Skeletal muscle satellite cell (primary cell): ENCODE measurements at regions not wholly inside any gene's neighbourhood (a gene's known extent, or its start where the extent isn't known, plus 50 kb on each side); places are given as distances from the start of the nearest gene placed in this dataset.
"Not testable (repeated sequence)": the region's sequence is repeated elsewhere in the genome, so short reads cannot be mapped to it uniquely, and the experiment has no call there.

Source experiments
- H3K27me3 ChIP-seq: 2 replicates; pipeline ENCODE4 v1.7.0; 2013; ENCODE audit warnings: low read length; ENCODE audit not compliant: control insufficient read depth, insufficient read depth
- H3K36me3 ChIP-seq: 2 replicates; pipeline ENCODE4 v1.7.0; 2013; ENCODE audit warnings: mild to moderate bottlenecking, control low read depth, low read length; ENCODE audit not compliant: insufficient read depth
- H3K4me1 ChIP-seq: 2 replicates; pipeline ENCODE4 v1.7.0; 2013; ENCODE audit warnings: low read length; ENCODE audit not compliant: control insufficient read depth, insufficient read depth
- H3K4me2 ChIP-seq: 2 replicates; pipeline ENCODE4 v1.7.0; 2013; ENCODE audit warnings: mild to moderate bottlenecking, low read length
- H3K4me3 ChIP-seq: 2 replicates; pipeline ENCODE4 v1.7.0; 2013; ENCODE audit warnings: low read length
- H3K9ac ChIP-seq: 2 replicates; pipeline ENCODE4 v1.7.0; 2013; ENCODE audit warnings: mild to moderate bottlenecking, low read depth, low read length, moderate library complexity
- H3K9me3 ChIP-seq: replicated peaks from 2 replicates; pipeline ENCODE4 v1.7.0; 2013; ENCODE audit warnings: mild to moderate bottlenecking, control low read depth, low read length

- Histone ChIP-seq H3K36me3 (no peaks in the 10 kb centered on the region), H3K9ac (no peak overlapping the region), H3K4me2 (no peak overlapping the region), H3K4me1 (peaks cover 3% of the 10 kb centered on the region), H3K9me3 (no peaks in the 10 kb centered on the region), H3K4me3 (no peak overlapping the region), H3K27me3 (peaks cover 17% of the 10 kb centered on the region)
Measured at GRCh38 chr10:124323806-124324205, 94.9 kb downstream of the OAT start.

GRCh38 chr10:124323111-124323725 is 95.5 kb downstream of the OAT start:
- Histone ChIP-seq H3K4me3 (no peak overlapping the region), H3K9ac (no peak overlapping the region), H3K4me2 (no peak overlapping the region), H3K9me3 (no peaks in the 10 kb centered on the region), H3K36me3 (no peaks in the 10 kb centered on the region), H3K27me3 (peaks cover 12% of the 10 kb centered on the region), H3K4me1 (peaks cover 3% of the 10 kb centered on the region)

GRCh38 chr10:124322191-124322980 is 96.3 kb downstream of the OAT start:
- Histone ChIP-seq H3K27me3 (peaks cover 12% of the 10 kb centered on the region), H3K9ac (no peak overlapping the region), H3K36me3 (no peaks in the 10 kb centered on the region), H3K4me1 (peaks cover 3% of the 10 kb centered on the region), H3K9me3 (no peaks in the 10 kb centered on the region), H3K4me3 (no peak overlapping the region), H3K4me2 (no peak overlapping the region)

- H3K9me3 ChIP-seq, result no peaks in the 10 kb centered on the region
Measured at GRCh38 chr10:124321433-124322089, 97.2 kb downstream of the OAT start.

GRCh38 chr10:124320778-124321432 is 97.8 kb downstream of the OAT start:
- Histone ChIP-seq H3K4me1 (peaks cover 3% of the 10 kb centered on the region), H3K27me3 (peaks cover 12% of the 10 kb centered on the region), H3K9ac (no peak overlapping the region), H3K4me2 (no peak overlapping the region), H3K9me3 (no peaks in the 10 kb centered on the region), H3K36me3 (no peaks in the 10 kb centered on the region), H3K4me3 (no peak overlapping the region)

More at GRCh38 chr10:124321433-124322089, 97.2 kb downstream of the OAT start:
- Histone ChIP-seq H3K4me1 (peaks cover 3% of the 10 kb centered on the region), H3K9ac (no peak overlapping the region), H3K27me3 (peaks cover 12% of the 10 kb centered on the region), H3K4me2 (no peak overlapping the region), H3K36me3 (no peaks in the 10 kb centered on the region), H3K4me3 (no peak overlapping the region)

GRCh38 chr10:124319926-124320391 is 98.8 kb downstream of the OAT start:
- Histone ChIP-seq H3K4me2 (no peak overlapping the region), H3K4me1 (peaks cover 10% of the 10 kb centered on the region), H3K36me3 (no peaks in the 10 kb centered on the region), H3K9me3 (no peaks in the 10 kb centered on the region), H3K27me3 (peaks cover 12% of the 10 kb centered on the region), H3K9ac (no peak overlapping the region), H3K4me3 (no peak overlapping the region)

- H3K9ac ChIP-seq, H3K4me3 ChIP-seq, H3K9me3 ChIP-seq, H3K4me1 ChIP-seq, H3K36me3 ChIP-seq, H3K4me2 ChIP-seq: not testable (repeated sequence)
- peaks cover 12% of the 10 kb centered on the region for H3K27me3 ChIP-seq
Measured at GRCh38 chr10:124319520-124319919, 99.2 kb downstream of the OAT start.

- H3K27me3 ChIP-seq, result peaks cover 12% of the 10 kb centered on the region
- H3K4me2 ChIP-seq, result no peak overlapping the region
- H3K36me3 ChIP-seq, result no peaks in the 10 kb centered on the region
- H3K9me3 ChIP-seq, result no peaks in the 10 kb centered on the region
- peaks cover 10% of the 10 kb centered on the region for H3K4me1 ChIP-seq
- no peak overlapping the region for H3K9ac ChIP-seq
- H3K4me3 ChIP-seq, result no peak overlapping the region
Measured at GRCh38 chr10:124318811-124319210, 99.9 kb downstream of the OAT start.

- H3K36me3 ChIP-seq, result no peaks in the 10 kb centered on the region
- peaks cover 10% of the 10 kb centered on the region for H3K27me3 ChIP-seq
- no peak overlapping the region for H3K9ac ChIP-seq
- H3K4me2 ChIP-seq, result no peak overlapping the region
- H3K4me3 ChIP-seq, result no peak overlapping the region
- peaks cover 10% of the 10 kb centered on the region for H3K4me1 ChIP-seq
- H3K9me3 ChIP-seq, result no peaks in the 10 kb centered on the region
Measured at GRCh38 chr10:124318076-124318475, 100.6 kb downstream of the OAT start.

- H3K9ac ChIP-seq, result no peak overlapping the region
- no peaks in the 10 kb centered on the region for H3K9me3 ChIP-seq
- H3K4me3 ChIP-seq, result no peak overlapping the region
- H3K4me1 ChIP-seq, result peaks cover 10% of the 10 kb centered on the region
- H3K27me3 ChIP-seq, result peaks cover 4% of the 10 kb centered on the region
- no peak overlapping the region for H3K4me2 ChIP-seq
- H3K36me3 ChIP-seq, result no peaks in the 10 kb centered on the region
Measured at GRCh38 chr10:124316326-124316725, 102.4 kb downstream of the OAT start.

GRCh38 chr10:124315591-124316270 is 103.0 kb downstream of the OAT start:
- peaks cover 4% of the 10 kb centered on the region for H3K27me3 ChIP-seq

More at GRCh38 chr10:124315591-124316270, 103.0 kb downstream of the OAT start:
- Histone ChIP-seq H3K4me2 (no peak overlapping the region), H3K9me3 (no peaks in the 10 kb centered on the region), H3K9ac (no peak overlapping the region), H3K4me1 (peaks cover 10% of the 10 kb centered on the region), H3K36me3 (no peaks in the 10 kb centered on the region), H3K4me3 (no peak overlapping the region)
